Upper lobe of left lung (tissue), 6 donors: ENCODE measurements at regions not wholly inside any gene's neighbourhood (a gene's known extent, or its start where the extent isn't known, plus 50 kb on each side); places are given as distances from the start of the nearest gene placed in this dataset.

Source experiments
- ATAC-seq, 2 donors: fragments of 200-7000 bp; cut with Tn5 transposase; one replicate each; pipeline ENCODE4 v1.9.1; 2022; ENCODE audit warnings: mild to moderate bottlenecking in 2 of 2, moderate library complexity in 2 of 2; ENCODE audit not compliant: low FRiP score in 2 of 2
- DNase-seq, 2 donors: peaks; one replicate each; pipeline ENCODE4 v3.0.0-alpha.2; 2019 to 2020
- H3K27ac ChIP-seq, 4 donors: fragments of 200-600 bp; sonication (generic); one replicate each; pipeline ENCODE4 v1.5.1; 2016 to 2019
- H3K27me3 ChIP-seq, 4 donors: fragments of 200-600 bp; sonication (generic); one replicate each; pipeline ENCODE4 v1.5.1; 2017 to 2019
- H3K36me3 ChIP-seq, 4 donors: fragments of 200-600 bp; sonication (generic); one replicate each; pipeline ENCODE4 v1.5.1; 2016 to 2019
- H3K4me1 ChIP-seq, 4 donors: fragments of 200-600 bp; sonication (generic); one replicate each; pipeline ENCODE4 v1.5.1; 2018 to 2019
- H3K4me3 ChIP-seq, 4 donors: fragments of 200-600 bp; sonication (generic); one replicate each; pipeline ENCODE4 v1.5.1; 2017 to 2019; ENCODE audit warnings: mild to moderate bottlenecking in 2 of 4, moderate library complexity in 1 of 4
- H3K9me3 ChIP-seq, 4 donors: fragments of 200-600 bp; sonication (generic); one replicate each; pipeline ENCODE4 v1.5.1; 2018 to 2019
- CTCF ChIP-seq, 6 experiments: fragments of 450-650 bp in 4 of 6; fragments of 200-600 bp in 2 of 6; sonication (generic) in 2 of 6; IDR thresholded peaks; one replicate each; pipeline ENCODE4 v1.5.1; 2016 to 2019; ENCODE audit warnings: antibody characterized with exemption in 6 of 6
- EP300 ChIP-seq, 4 donors: sonication (generic); formaldehyde crosslinking; IDR thresholded peaks; one replicate each; pipeline ENCODE4 v1.5.1; 2017; ENCODE audit warnings: antibody characterized with exemption in 4 of 4, control low read depth in 2 of 4
- POLR2A ChIP-seq, 4 donors: fragments of 450-650 bp; IDR thresholded peaks; one replicate each; pipeline ENCODE4 v1.5.1; 2016 to 2017; ENCODE audit warnings: antibody characterized with exemption in 4 of 4, mild to moderate bottlenecking in 2 of 4
- POLR2AphosphoS5 ChIP-seq, 2 donors: sonication (generic); formaldehyde crosslinking; IDR thresholded peaks; one replicate each; pipeline ENCODE4 v1.5.1; 2017; ENCODE audit warnings: antibody characterized with exemption in 2 of 2
- WGBS, 2 donors: methylation state at CpG; one replicate each; pipeline ENCODE4 v1.1.5; 2017 to 2018; 5-methylcytosine and 5-hydroxymethylcytosine counted together
- donor health status: DM: no; HTN: no; CAD: no; lungs with moderate emphysema.
- donor health status: DM: no; HTN: yes; CAD: no; lungs with severe emphysema.

GRCh38 chr12:114616081-114616480 lies 67.9 kb downstream of the TBX3 start:
- no peak for ATAC-seq
- Histone ChIP-seq H3K4me3 (no peak overlapping the region), H3K4me1 (no peaks in the 10 kb centered on the region), H3K27ac (no peak overlapping the region), H3K36me3 (no peaks in the 10 kb centered on the region), H3K9me3 (peaks cover 0 to 7% (median 1%) of the 10 kb centered on the region in 4 donors), H3K27me3 (no peaks in the 10 kb centered on the region)
- no peak for DNase-seq
- TF ChIP-seq POLR2A (IDR thresholded peaks at IDR 0.05), result no peak
- no peak for TF ChIP-seq POLR2AphosphoS5 (IDR thresholded peaks at IDR 0.05)
- TF ChIP-seq EP300 (IDR thresholded peaks at IDR 0.05), result no peak
- no peak for TF ChIP-seq CTCF (IDR thresholded peaks at IDR 0.05)
- 85 to 94% methylated on average over 7 of the region's 7 CpGs for WGBS, 2 donors

DNA sequence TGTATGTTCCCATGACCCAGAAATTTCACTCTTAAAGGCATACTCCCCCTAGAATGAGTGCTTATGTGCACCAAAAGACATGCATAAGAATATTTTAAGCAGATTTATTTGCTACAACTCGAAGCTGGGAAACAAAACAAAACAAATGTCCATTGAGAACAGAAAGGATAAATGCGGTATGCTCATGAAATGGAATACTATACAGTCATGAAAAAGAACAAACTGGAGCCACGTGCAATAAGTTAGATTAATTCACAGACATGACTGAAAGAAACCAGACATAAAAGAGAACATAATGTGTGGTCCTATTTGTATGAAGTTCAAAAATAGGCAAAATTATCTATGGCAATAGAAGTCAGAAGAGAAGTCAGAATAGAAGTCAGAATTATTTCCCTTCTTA lies 69.9 kb downstream of the TBX3 start:
- Histone ChIP-seq H3K27me3 (no peaks in the 10 kb centered on the region), H3K4me3 (no peak overlapping the region), H3K9me3 (peaks cover 0 to 7% (median 1%) of the 10 kb centered on the region in 4 donors), H3K4me1 (no peaks in the 10 kb centered on the region), H3K27ac (no peak overlapping the region), H3K36me3 (no peaks in the 10 kb centered on the region)
- no peak for ATAC-seq
- no peak for TF ChIP-seq CTCF (IDR thresholded peaks at IDR 0.05)
- no peak for TF ChIP-seq EP300 (IDR thresholded peaks at IDR 0.05)
- WGBS, 2 donors, result 64 to 67% methylated on average over 3 of the region's 3 CpGs
- no peak for DNase-seq

- no peaks in the 10 kb centered on the region for H3K4me1 ChIP-seq
- H3K9me3 ChIP-seq, result peaks cover 0 to 7% (median 1%) of the 10 kb centered on the region in 4 donors
- H3K27ac ChIP-seq, result no peak overlapping the region
- 66 to 73% methylated on average over 6 of the region's 6 CpGs for WGBS, 2 donors
- no peaks in the 10 kb centered on the region for H3K27me3 ChIP-seq
- DNase-seq (no peak), ATAC-seq (no peak)
- H3K4me3 ChIP-seq, result no peak overlapping the region
- H3K36me3 ChIP-seq, result no peaks in the 10 kb centered on the region
- TF ChIP-seq POLR2A (IDR thresholded peaks at IDR 0.05) (no peak), EP300 (IDR thresholded peaks at IDR 0.05) (peak in 1 of 4 donors; percentile 30), CTCF (IDR thresholded peaks at IDR 0.05) (no peak), POLR2AphosphoS5 (IDR thresholded peaks at IDR 0.05) (peak in 1 of 2 donors; percentile 44)
Observed at GRCh38 chr12:114612062-114612461, 71.9 kb downstream of the TBX3 start.

- 68 to 73% methylated on average over 8 of the region's 8 CpGs for WGBS, 2 donors
- TF ChIP-seq CTCF (IDR thresholded peaks at IDR 0.05) (no peak), POLR2AphosphoS5 (IDR thresholded peaks at IDR 0.05) (no peak), POLR2A (IDR thresholded peaks at IDR 0.05) (no peak)
- Histone ChIP-seq H3K36me3 (no peaks in the 10 kb centered on the region), H3K9me3 (peaks cover 0 to 7% (median 1%) of the 10 kb centered on the region in 4 donors), H3K27ac (no peak overlapping the region), H3K4me3 (no peak overlapping the region), H3K27me3 (no peaks in the 10 kb centered on the region), H3K4me1 (no peaks in the 10 kb centered on the region)
- DNase-seq (no peak), ATAC-seq (no peak)
Observed at GRCh38 chr12:114611145-114612018, 72.6 kb downstream of the TBX3 start.

DNA sequence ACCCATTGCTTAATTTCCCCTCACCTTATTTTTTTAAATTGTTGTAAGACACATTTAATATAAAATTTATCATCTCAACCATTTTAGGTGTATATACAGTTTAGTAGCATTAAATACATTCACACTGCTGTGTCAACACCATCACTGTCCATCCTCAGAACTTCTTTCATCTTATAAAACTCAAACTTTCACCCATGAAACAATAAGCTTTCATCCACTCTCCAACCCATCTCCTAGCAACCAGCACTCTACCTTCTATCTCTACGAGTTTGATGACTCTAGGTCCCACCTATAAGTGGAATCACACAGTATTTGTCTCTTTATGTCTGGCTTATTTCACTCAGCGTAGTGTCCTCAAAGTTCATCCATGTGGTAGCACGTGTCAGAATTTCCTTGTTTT lies 75.5 kb downstream of the TBX3 start:
- no peaks in the 10 kb centered on the region for H3K4me1 ChIP-seq
- no peaks in the 10 kb centered on the region for H3K27me3 ChIP-seq
- no peak overlapping the region for H3K4me3 ChIP-seq
- ATAC-seq, result no peak
- no peak overlapping the region for H3K27ac ChIP-seq
- DNase-seq, result no peak
- H3K36me3 ChIP-seq, result no peaks in the 10 kb centered on the region
- TF ChIP-seq POLR2AphosphoS5 (IDR thresholded peaks at IDR 0.05) (no peak), CTCF (IDR thresholded peaks at IDR 0.05) (no peak), POLR2A (IDR thresholded peaks at IDR 0.05) (no peak), EP300 (IDR thresholded peaks at IDR 0.05) (no peak)
- no peaks in the 10 kb centered on the region for H3K9me3 ChIP-seq
- WGBS, 2 donors, result 67 to 72% methylated on average over 3 of the region's 3 CpGs
